ENCODE measurements at regions not wholly inside any gene's neighbourhood (a gene's known extent, or its start where the extent isn't known, plus 50 kb on each side); places are given as distances from the start of the nearest gene placed in this dataset.
"Not testable (repeated sequence)": the region's sequence is repeated elsewhere in the genome, so short reads cannot be mapped to it uniquely, and the experiment has no call there.

DNA sequence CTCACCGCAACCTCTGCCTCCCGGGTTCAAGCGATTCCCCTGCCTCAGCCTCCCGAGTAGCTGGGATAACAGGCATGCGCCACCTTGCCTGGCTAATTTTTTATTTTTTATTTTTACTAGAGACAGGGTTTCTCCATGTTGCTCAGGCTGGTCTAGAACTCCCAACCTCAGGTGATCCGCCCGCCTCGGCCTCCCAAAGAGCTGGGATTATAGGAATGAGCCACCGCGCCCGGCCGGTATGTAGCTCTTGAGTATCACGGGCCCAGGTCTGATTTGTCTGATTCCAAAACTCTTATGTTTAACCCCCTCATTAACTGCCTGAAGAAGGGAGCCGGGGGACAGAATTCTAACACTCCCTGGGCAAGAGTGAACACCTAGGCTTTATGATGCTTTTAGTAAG, 91.7 kb upstream of the OLIG2 start:
- not testable (repeated sequence) for DNase-seq (ENCODE audit: low read depth in 2 of 3, low spot score in 1 of 3)

- no peak for DNase-seq (ENCODE audit: low read depth in 2 of 3, low spot score in 1 of 3)
These were observed 90.9 kb upstream of the OLIG2 start for GRCh38 chr21:32934829-32935228.

DNA sequence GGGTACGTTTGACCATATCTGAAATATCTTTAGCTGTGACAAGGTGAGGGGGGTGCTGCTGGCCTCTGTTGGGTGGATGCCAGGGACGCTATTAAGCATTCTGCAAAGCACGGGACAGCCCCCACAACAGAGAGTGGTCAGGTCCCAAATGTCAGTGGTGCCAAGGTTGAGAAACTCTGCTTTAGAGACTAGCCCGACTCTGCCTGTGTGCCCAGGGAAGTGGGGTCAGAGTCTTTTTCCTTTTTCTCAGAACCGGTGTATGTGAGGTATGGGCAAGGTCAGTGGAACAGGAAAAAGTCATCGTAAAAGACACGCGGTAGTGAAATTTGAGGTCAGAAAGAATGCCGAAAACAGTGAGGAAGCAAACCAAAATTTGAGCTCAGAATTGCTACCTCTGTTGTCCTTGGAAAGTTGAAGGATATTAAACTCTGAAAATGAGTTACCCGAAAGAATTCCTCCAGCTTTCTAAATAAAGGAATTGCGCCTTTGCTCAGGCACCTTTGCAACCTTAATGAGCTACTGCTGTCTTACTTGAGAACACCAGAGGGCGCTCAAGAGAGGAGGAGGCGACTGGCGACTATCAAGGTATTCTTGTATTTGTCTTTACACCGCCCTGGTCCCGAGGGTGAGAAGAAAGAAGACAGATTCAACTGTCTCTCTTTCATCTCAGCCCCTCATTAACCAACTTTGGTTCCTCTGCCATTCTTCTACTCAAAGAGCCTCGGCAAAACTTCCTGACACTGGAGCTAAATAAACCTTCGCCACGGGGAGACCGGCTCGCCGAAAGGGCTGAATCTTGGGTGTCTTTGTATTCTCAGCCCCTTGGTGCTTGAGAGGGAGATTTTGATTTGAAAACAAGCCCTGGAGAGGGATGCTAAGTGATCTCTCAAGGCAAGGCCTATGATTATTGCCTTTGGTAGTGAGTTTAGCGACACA, 85.4 kb upstream of the OLIG2 start:
- DNase-seq (ENCODE audit: low read depth in 2 of 3, low spot score in 1 of 3), result peak in 2 of 3 donors; percentile 13 to 55

GRCh38 chr21:32941263-32941662, 84.5 kb upstream of the OLIG2 start:
- DNase-seq (ENCODE audit: low read depth in 2 of 3, low spot score in 1 of 3), result no peak

DNA sequence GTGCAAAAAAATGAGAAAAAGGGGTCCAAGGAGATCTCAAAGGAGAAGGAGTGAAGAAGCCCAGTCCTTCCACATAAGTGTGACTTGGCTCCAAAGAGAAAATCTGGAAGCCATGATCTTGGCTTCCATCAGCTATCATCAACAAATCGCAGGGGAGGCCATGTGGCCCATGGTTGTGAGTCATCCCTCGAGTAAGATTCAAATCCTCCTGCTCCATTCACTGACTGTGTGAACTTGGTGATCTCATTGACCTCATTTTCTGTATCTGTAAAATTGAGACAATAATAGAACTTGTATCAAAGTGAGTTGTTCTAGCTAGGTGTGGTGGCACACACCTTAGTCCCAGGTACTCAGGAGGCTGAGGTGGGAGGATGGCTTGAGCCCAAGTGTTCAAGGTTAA, 79.1 kb upstream of the OLIG2 start:
- no peak for DNase-seq (ENCODE audit: low read depth in 2 of 3, low spot score in 1 of 3)

DNA sequence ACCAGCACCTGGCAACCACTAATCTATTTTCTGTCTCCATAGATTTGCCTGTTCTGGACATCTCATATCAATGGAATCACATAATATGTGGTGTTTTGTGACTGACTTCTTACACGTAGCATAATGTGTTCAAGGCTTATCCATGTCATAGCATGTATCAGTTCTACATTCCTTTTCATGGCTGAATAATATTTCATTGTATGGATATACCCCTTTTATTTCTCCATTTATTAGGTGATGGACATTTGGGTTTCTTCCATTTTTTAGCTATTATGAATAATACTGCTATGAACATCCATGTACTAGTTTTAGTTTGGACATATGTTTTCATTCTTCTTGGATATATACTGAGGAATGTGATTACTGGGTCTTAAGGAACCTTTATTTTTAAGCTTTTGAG, 78.0 kb upstream of the OLIG2 start:
- no peak for DNase-seq (ENCODE audit: low read depth in 2 of 3, low spot score in 1 of 3)

GRCh38 chr21:32949701-32950100, 76.0 kb upstream of the OLIG2 start:
- DNase-seq (ENCODE audit: low read depth in 2 of 3, low spot score in 1 of 3), result no peak

DNA sequence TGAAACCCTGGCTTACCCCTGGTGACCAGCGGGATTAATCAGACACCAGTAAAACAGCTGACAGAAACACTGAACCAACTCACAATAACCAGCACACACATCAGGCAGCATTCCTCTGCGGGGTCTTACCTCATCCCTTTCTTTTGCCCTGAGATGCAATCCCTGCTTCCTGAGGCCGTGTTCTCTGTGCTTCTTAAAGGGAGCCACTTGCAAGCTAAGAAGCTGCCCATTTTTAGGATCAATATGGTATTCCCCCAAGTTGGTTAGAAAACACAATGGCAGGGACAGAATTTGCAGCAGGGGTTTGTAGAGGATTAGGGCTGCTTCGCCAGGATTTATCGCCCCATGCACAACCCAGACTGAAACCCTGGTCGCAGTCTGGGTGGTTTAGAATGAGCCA, 74.7 kb upstream of the OLIG2 start:
- DNase-seq (ENCODE audit: low read depth in 2 of 3, low spot score in 1 of 3), result no peak

- no peak for DNase-seq (ENCODE audit: low read depth in 2 of 3, low spot score in 1 of 3)
These were observed 71.4 kb upstream of the OLIG2 start for GRCh38 chr21:32954353-32954752.

DNA sequence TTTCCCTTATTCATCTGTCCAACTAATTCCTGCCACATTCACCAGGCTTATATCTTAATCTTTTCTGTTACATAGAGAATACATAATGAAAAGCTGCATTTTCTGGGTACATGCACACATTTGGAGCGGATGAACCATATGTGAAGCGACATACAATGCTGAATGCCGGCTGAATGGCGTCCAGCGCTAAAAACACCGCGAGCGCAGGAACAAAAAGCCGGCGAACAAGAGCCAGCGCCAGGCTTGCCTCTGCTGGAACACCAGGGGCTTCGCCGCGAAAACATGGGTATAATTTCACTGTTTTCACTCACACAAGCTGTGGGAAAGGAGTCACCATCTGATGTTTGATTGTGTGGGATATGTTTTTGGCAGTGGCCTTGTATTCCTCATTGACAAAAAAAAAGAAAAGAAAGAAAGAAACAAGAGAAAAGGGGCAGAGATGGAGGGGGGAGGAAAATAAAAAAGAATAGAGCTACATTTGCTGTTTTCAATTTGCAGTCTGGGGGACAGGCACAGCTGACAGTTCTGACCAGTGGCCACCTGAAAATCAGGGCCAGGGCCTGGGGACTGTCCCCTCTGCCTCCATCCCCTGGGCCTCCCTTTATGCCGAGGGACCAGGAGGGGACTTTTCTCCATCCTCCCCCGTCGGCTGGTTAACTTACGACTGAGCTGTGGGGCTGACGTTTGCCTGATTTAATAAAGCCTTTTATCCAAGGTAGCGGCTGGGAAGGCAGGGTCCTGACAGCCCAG, 70.2 kb upstream of the OLIG2 start:
- DNase-seq (ENCODE audit: low read depth in 2 of 3, low spot score in 1 of 3), result no peak

DNA sequence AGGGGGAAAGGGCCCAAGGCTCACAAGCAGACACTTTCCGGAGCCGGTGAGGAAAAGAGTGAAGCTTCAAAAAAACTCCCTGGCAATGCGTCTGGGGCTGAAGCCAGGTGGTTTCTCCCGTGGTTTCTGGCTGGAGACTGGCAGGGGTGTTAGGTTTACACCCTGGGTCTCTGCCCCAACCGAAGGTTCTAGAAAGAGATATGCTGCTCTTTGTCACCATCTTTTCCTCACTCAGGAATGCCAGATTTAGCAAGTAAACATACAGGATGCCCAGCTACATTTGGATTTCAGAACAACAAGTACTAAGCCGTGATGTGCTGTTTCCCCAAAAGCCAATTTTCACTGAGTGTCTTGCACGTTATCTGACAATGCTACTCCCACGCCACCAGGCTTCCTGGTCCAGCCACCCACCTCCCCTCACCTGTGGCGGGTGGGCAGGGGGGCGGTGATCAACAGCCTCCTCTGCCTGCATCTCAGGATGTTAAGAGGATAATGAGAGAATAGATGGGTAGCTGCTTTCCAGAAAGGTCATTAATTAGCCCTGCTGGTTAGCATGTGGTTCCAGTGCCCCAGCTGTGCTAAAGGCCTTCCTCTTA, 69.6 kb upstream of the OLIG2 start:
- no peak for DNase-seq (ENCODE audit: low read depth in 2 of 3, low spot score in 1 of 3)

DNA sequence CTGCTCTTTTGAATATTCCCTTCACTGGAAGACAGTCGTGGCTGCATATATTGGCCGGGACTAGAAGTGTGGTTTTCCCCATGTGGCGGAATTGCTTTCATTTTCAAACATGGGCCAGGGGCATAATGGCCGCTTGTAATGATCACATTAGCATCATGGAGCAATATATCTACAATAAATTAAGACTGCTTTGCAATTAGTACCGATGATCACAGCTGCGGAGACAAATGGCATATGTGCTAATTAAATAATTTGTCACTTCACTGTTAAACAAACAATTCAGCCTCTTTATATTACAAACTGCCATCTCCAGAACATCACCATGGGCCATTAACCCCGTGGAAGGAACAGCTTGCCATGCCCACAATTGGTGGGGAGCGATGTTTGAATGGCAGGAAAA, 68.2 kb upstream of the OLIG2 start:
- DNase-seq (ENCODE audit: low read depth in 2 of 3, low spot score in 1 of 3), result no peak

GRCh38 chr21:32958288-32959002, 67.3 kb upstream of the OLIG2 start:
- DNase-seq (ENCODE audit: low read depth in 2 of 3, low spot score in 1 of 3), result no peak

DNA sequence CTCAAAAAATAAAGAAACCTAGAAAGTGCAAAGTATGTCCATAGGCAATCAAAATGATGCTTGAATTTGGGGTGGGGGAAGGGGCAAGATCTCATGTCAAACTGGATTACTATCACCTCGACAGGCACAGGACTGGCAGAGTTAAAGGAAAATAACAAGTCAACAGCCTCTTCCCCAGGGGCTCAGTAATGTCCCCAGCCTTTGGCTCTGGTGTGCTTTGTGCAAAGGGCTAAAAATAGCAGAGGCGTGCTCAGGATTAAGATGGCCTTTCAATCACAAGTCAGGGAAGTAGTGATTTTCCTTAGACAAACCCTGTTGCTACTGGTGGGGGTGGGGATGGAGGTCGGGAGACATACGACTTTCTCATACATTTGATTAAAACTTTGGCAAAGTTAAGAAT, 63.5 kb upstream of the OLIG2 start:
- DNase-seq (ENCODE audit: low read depth in 2 of 3, low spot score in 1 of 3), result no peak

GRCh38 chr21:32965129-32965680, 60.5 kb upstream of the OLIG2 start:
- no peak for DNase-seq (ENCODE audit: low read depth in 2 of 3, low spot score in 1 of 3)

- DNase-seq (ENCODE audit: low read depth in 2 of 3, low spot score in 1 of 3), result no peak
These were observed 59.6 kb upstream of the OLIG2 start for GRCh38 chr21:32966120-32966519.

DNA sequence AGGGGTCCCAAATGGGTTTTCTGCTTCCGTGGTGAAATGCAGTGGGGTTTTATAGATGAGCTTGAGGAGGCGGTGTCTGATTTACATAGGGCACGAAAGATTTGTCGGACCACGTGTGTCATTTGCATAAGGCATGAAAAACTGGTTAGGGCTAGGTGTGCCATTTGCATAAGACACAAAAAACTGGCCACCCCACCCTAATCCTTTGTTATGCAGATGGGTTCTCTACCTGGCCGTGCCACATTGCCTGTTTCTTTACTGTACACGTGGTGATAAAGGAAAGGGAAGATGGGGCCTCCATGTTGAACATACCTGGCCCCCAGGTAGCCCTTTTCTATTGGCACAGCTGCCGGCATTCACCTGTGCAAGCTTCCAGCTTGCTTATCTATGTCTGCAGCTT, 57.6 kb upstream of the OLIG2 start:
- not testable (repeated sequence) for DNase-seq (ENCODE audit: low read depth in 2 of 3, low spot score in 1 of 3)

DNA sequence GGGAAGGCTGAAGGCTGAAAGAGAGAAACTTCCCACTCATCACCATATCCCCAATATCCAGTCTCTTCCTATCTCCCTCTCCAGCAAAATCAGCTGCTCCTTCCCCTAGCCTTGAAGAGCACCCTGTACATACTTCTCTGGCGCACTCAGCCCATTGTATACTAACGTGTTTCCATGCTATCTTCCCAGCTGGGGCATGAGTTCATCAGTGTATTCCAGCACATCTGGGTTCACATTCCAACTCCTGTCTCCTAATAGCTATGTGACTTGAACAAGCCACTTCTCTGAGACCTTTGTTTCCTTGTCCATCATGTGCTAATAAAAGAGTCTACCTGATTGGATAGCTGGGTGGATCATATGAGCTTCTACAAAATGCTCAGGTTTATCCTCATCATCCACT, 51.1 kb upstream of the OLIG2 start:
- no peak for DNase-seq (ENCODE audit: low read depth in 2 of 3, low spot score in 1 of 3)

- DNase-seq (ENCODE audit: low read depth in 2 of 3, low spot score in 1 of 3), result no peak
These were observed 49.8 kb upstream of the OLIG2 start for GRCh38 chr21:32975811-32976431.

Data from stimulated activated CD4-positive, alpha-beta T cell treated with anti-CD3 and anti-CD28 coated beads, Interleukin-12 subunit alpha, Interleukin-12 subunit beta, amount 100 ng/mL, for 48 hours (primary cell).